ENCODE measurements at regions not wholly inside any gene's neighbourhood (a gene's known extent, or its start where the extent isn't known, plus 50 kb on each side); places are given as distances from the start of the nearest gene placed in this dataset.

- Histone ChIP-seq H3F3A (ENCODE audit: control insufficient read depth, insufficient read depth) (no peaks in the 10 kb centered on the region), H4K20me1 (ENCODE audit: control insufficient read depth, insufficient read depth, low read depth, low read length) (no peaks in the 10 kb centered on the region), H3K9me2 (replicated peaks; ENCODE audit: control insufficient read depth, low read length) (no peaks in the 10 kb centered on the region), H3K4me2 (ENCODE audit: low read length) (no peak overlapping the region), H3K4me3 (ENCODE audit: low read length) (no peak overlapping the region), H3K27ac (ENCODE audit: low read depth, low read length) (no peak overlapping the region), H3K4me1 (ENCODE audit: control insufficient read depth, low read length) (no peaks in the 10 kb centered on the region), H3K79me2 (ENCODE audit: control insufficient read depth, low read length) (no peaks in the 10 kb centered on the region), H3K36me3 (ENCODE audit: control insufficient read depth, low read length) (no peaks in the 10 kb centered on the region), H3K9me3 (ENCODE audit: control insufficient read depth, insufficient read depth, low read length) (no peaks in the 10 kb centered on the region), H3K27me3 (ENCODE audit: control insufficient read depth, low read length) (no peaks in the 10 kb centered on the region)
- TF ChIP-seq CTCF (IDR thresholded peaks at IDR 0.05; ENCODE audit: low read depth, low read length, poor library complexity, severe bottlenecking) = no peak
These were observed 1111.5 kb downstream of the TRHDE start for GRCh38 chr12:73383584-73384222.

GRCh38 chr12:73384592-73384991 is 1112.4 kb downstream of the TRHDE start:
- no peaks in the 10 kb centered on the region for H3K9me2 ChIP-seq (replicated peaks; ENCODE audit: control insufficient read depth, low read length)
- no peaks in the 10 kb centered on the region for H3K9me3 ChIP-seq (ENCODE audit: control insufficient read depth, insufficient read depth, low read length)
- H4K20me1 ChIP-seq (ENCODE audit: control insufficient read depth, insufficient read depth, low read depth, low read length) = no peaks in the 10 kb centered on the region
- TF ChIP-seq EZH2phosphoT487 (IDR thresholded peaks at IDR 0.05; ENCODE audit: borderline replicate concordance, low read length) (no peak), CTCF (IDR thresholded peaks at IDR 0.05; ENCODE audit: low read depth, low read length, poor library complexity, severe bottlenecking) (no peak)
- H3K4me2 ChIP-seq (ENCODE audit: low read length) = no peak overlapping the region
- H3K27ac ChIP-seq (ENCODE audit: low read depth, low read length) = no peak overlapping the region
- H3K4me1 ChIP-seq (ENCODE audit: control insufficient read depth, low read length) = no peaks in the 10 kb centered on the region
- H3K79me2 ChIP-seq (ENCODE audit: control insufficient read depth, low read length) = no peaks in the 10 kb centered on the region
- no peak overlapping the region for H3K4me3 ChIP-seq (ENCODE audit: low read length)
- no peaks in the 10 kb centered on the region for H3K36me3 ChIP-seq (ENCODE audit: control insufficient read depth, low read length)
- H3K27me3 ChIP-seq (ENCODE audit: control insufficient read depth, low read length) = no peaks in the 10 kb centered on the region
- no peaks in the 10 kb centered on the region for H3F3A ChIP-seq (ENCODE audit: control insufficient read depth, insufficient read depth)

- H4K20me1 ChIP-seq (ENCODE audit: control insufficient read depth, insufficient read depth, low read depth, low read length) = no peaks in the 10 kb centered on the region
- no peaks in the 10 kb centered on the region for H3K9me3 ChIP-seq (ENCODE audit: control insufficient read depth, insufficient read depth, low read length)
- no peak overlapping the region for H3K27ac ChIP-seq (ENCODE audit: low read depth, low read length)
- no peaks in the 10 kb centered on the region for H3K9me2 ChIP-seq (replicated peaks; ENCODE audit: control insufficient read depth, low read length)
- H3K4me2 ChIP-seq (ENCODE audit: low read length) = no peak overlapping the region
- H3F3A ChIP-seq (ENCODE audit: control insufficient read depth, insufficient read depth) = no peaks in the 10 kb centered on the region
- no peaks in the 10 kb centered on the region for H3K4me1 ChIP-seq (ENCODE audit: control insufficient read depth, low read length)
- H3K79me2 ChIP-seq (ENCODE audit: control insufficient read depth, low read length) = no peaks in the 10 kb centered on the region
- H3K4me3 ChIP-seq (ENCODE audit: low read length) = no peak overlapping the region
- no peak for TF ChIP-seq EZH2phosphoT487 (IDR thresholded peaks at IDR 0.05; ENCODE audit: borderline replicate concordance, low read length)
- TF ChIP-seq CTCF (IDR thresholded peaks at IDR 0.05; ENCODE audit: low read depth, low read length, poor library complexity, severe bottlenecking) = no peak
- no peaks in the 10 kb centered on the region for H3K27me3 ChIP-seq (ENCODE audit: control insufficient read depth, low read length)
- no peaks in the 10 kb centered on the region for H3K36me3 ChIP-seq (ENCODE audit: control insufficient read depth, low read length)
These were observed 1118.1 kb downstream of the TRHDE start for GRCh38 chr12:73390261-73390660.

All from DOHH2 (cell line).